K562 (cell line): ENCODE measurements at regions not wholly inside any gene's neighbourhood (a gene's known extent, or its start where the extent isn't known, plus 50 kb on each side); places are given as distances from the start of the nearest gene placed in this dataset.

ENCODE experiments used
- FOXA3 ChIP-seq, 2 experiments: fragments of 450-650 bp in 1 of 2; sonication (generic) in 1 of 2; formaldehyde crosslinking; IDR thresholded peaks in 1 of 2; conservative IDR thresholded peaks in 1 of 2; 2 replicates each; pipeline versions ENCODE4 v1.4.0 to v1.8.0; 2020 to 2022; ENCODE audit warnings: mild to moderate bottlenecking in 2 of 2, missing genetic modification reagents in 1 of 2
- NFIX ChIP-seq: fragments of 250-450 bp; sonication (Bioruptor Pico); IDR thresholded peaks from 2 replicates; pipeline ENCODE4 v1.4.0; 2020; ENCODE audit warnings: low read depth, mild to moderate bottlenecking, moderate library complexity
- RHOXF2B ChIP-seq: fragments of 250-450 bp; sonication (Bioruptor Pico); conservative IDR thresholded peaks from 2 replicates; pipeline ENCODE4 v1.5.1; 2021
- ZNF146 ChIP-seq: IDR thresholded peaks from one replicate; pipeline ENCODE4 v1.6.1; 2018; ENCODE audit warnings: missing compliant biosample characterization; ENCODE audit not compliant: unreplicated experiment
- ZNF41 ChIP-seq: fragments of 250-450 bp; sonication (Bioruptor Pico); conservative IDR thresholded peaks from 2 replicates; pipeline ENCODE4 v1.4.0; 2020; ENCODE audit warnings: mild to moderate bottlenecking
- TF ChIP-seq, protein P1 (sequence below): fragments of 250-450 bp; sonication (Bioruptor Pico); IDR thresholded peaks from 2 replicates; pipeline ENCODE4 v1.4.0; 2020
- TF ChIP-seq, protein P2 (sequence below), 2 experiments: IDR thresholded peaks in 1 of 2; conservative IDR thresholded peaks in 1 of 2; 2 replicates each; pipeline ENCODE4 v1.6.1; 2016; ENCODE audit warnings: low read depth in 2 of 2, mild to moderate bottlenecking in 1 of 2, missing compliant biosample characterization in 1 of 2, missing genetic modification characterization in 1 of 2, moderate library complexity in 1 of 2
- TF ChIP-seq, protein P3 (sequence below): sonication (generic); formaldehyde crosslinking; IDR thresholded peaks from 2 replicates; pipeline ENCODE4 v1.8.1; 2023; ENCODE audit warnings: mild to moderate bottlenecking, missing genetic modification reagents
- TF ChIP-seq, protein P4 (sequence below): IDR thresholded peaks from 3 replicates; pipeline ENCODE4 v1.6.1; 2011; ENCODE audit warnings: borderline replicate concordance, mild to moderate bottlenecking; ENCODE audit not compliant: insufficient read length, insufficient read depth
- TF ChIP-seq, protein P5 (sequence below), 2 experiments: fragments of 450-650 bp in 1 of 2; sonication (generic) in 1 of 2; formaldehyde crosslinking in 1 of 2; IDR thresholded peaks in 1 of 2; conservative IDR thresholded peaks in 1 of 2; 2 replicates each; pipeline versions ENCODE4 v1.6.1 to v1.8.1; 2016 to 2023; ENCODE audit warnings: mild to moderate bottlenecking in 2 of 2, moderate library complexity in 2 of 2, inconsistent platforms in 1 of 2, missing genetic modification reagents in 1 of 2
- TF ChIP-seq, protein P6 (sequence below): fragments of 450-650 bp; IDR thresholded peaks from 2 replicates; pipeline ENCODE4 v1.7.0; 2016; ENCODE audit warnings: borderline replicate concordance
- TF ChIP-seq, protein P7 (sequence below): fragments of 250-450 bp; sonication (Bioruptor Pico); IDR thresholded peaks from 2 replicates; pipeline ENCODE4 v1.4.0; 2020; ENCODE audit warnings: borderline replicate concordance

DNA sequence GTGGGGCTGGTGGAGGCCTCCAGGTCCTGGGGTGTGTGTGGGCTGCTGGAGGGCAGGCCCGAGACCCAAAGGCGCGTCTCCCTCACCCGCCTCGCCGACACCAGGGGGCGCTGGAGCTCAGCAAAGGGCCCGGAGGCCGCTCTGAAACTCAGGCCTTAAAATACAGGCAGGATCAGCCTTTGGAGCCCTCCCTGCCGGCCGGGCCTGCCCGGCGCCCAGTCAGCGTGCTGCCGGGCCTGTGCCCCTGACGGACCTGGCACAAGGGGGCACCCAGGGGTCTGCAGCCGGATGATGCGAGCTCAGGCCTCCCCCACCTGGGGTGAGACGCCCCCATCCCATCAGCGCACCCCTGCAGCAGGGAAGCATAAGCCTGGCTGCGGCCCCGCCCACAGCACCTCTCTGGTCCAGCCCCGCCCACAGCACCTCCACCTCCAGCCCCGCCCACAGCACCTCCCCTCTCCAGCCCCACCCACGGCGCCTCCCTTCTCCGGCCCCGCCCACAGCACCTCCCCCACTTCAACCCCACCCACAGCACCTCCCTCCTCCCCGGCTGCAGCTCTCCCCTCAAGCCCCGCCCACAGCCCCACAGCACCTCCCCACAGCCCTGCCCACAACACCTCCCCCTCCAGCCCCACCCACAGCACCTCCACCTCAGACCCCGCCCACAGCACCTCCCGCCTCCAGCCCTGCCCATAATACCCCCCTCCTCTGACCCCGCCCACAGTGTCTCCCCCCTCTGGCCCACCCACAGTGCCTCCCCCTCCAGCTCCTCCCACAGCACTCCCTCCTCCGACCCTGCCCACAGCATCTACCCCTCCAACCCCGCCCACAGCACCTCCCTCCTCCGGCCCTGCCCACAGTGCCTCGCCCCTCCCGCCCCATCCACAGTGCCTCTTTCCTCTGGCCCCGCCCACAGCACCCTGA lies 92.8 kb upstream of the OTOS start (continued):
- TF ChIP-seq, protein P1, sequence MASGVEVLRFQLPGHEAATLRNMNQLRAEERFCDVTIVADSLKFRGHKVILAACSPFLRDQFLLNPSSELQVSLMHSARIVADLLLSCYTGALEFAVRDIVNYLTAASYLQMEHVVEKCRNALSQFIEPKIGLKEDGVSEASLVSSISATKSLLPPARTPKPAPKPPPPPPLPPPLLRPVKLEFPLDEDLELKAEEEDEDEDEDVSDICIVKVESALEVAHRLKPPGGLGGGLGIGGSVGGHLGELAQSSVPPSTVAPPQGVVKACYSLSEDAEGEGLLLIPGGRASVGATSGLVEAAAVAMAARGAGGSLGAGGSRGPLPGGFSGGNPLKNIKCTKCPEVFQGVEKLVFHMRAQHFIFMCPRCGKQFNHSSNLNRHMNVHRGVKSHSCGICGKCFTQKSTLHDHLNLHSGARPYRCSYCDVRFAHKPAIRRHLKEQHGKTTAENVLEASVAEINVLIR (CRISPR knock-in tag): no peak
- TF ChIP-seq ZNF41 (CRISPR knock-in tag) (no peak), FOXA3 (CRISPR knock-in tag; conservative IDR thresholded peaks at IDR 0.05 in 1 of 2, IDR thresholded peaks at IDR 0.05 in 1 of 2) (no peak), NFIX (CRISPR knock-in tag) (no peak), ZNF146 (CRISPR knock-in tag) (no peak), RHOXF2B (CRISPR knock-in tag) (no peak)
- TF ChIP-seq, protein P2, sequence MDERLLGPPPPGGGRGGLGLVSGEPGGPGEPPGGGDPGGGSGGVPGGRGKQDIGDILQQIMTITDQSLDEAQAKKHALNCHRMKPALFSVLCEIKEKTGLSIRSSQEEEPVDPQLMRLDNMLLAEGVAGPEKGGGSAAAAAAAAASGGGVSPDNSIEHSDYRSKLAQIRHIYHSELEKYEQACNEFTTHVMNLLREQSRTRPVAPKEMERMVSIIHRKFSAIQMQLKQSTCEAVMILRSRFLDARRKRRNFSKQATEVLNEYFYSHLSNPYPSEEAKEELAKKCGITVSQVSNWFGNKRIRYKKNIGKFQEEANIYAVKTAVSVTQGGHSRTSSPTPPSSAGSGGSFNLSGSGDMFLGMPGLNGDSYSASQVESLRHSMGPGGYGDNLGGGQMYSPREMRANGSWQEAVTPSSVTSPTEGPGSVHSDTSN (CRISPR knock-in tag; IDR thresholded peaks at IDR 0.05; ENCODE audit: low read depth): no peak
- TF ChIP-seq, protein P2 (tag; conservative IDR thresholded peaks at IDR 0.05; ENCODE audit: low read depth): no peak
- TF ChIP-seq, protein P3, sequence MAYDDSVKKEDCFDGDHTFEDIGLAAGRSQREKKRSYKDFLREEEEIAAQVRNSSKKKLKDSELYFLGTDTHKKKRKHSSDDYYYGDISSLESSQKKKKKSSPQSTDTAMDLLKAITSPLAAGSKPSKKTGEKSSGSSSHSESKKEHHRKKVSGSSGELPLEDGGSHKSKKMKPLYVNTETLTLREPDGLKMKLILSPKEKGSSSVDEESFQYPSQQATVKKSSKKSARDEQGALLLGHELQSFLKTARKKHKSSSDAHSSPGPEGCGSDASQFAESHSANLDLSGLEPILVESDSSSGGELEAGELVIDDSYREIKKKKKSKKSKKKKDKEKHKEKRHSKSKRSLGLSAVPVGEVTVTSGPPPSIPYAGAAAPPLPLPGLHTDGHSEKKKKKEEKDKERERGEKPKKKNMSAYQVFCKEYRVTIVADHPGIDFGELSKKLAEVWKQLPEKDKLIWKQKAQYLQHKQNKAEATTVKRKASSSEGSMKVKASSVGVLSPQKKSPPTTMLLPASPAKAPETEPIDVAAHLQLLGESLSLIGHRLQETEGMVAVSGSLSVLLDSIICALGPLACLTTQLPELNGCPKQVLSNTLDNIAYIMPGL (CRISPR knock-in tag): no peak
- TF ChIP-seq, protein P4, sequence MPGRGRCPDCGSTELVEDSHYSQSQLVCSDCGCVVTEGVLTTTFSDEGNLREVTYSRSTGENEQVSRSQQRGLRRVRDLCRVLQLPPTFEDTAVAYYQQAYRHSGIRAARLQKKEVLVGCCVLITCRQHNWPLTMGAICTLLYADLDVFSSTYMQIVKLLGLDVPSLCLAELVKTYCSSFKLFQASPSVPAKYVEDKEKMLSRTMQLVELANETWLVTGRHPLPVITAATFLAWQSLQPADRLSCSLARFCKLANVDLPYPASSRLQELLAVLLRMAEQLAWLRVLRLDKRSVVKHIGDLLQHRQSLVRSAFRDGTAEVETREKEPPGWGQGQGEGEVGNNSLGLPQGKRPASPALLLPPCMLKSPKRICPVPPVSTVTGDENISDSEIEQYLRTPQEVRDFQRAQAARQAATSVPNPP: no peak
- TF ChIP-seq, protein P5, sequence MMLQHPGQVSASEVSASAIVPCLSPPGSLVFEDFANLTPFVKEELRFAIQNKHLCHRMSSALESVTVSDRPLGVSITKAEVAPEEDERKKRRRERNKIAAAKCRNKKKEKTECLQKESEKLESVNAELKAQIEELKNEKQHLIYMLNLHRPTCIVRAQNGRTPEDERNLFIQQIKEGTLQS (IDR thresholded peaks at IDR 0.05): no peak
- TF ChIP-seq, protein P5 (CRISPR knock-in tag; conservative IDR thresholded peaks at IDR 0.05): no peak
- TF ChIP-seq, protein P6, sequence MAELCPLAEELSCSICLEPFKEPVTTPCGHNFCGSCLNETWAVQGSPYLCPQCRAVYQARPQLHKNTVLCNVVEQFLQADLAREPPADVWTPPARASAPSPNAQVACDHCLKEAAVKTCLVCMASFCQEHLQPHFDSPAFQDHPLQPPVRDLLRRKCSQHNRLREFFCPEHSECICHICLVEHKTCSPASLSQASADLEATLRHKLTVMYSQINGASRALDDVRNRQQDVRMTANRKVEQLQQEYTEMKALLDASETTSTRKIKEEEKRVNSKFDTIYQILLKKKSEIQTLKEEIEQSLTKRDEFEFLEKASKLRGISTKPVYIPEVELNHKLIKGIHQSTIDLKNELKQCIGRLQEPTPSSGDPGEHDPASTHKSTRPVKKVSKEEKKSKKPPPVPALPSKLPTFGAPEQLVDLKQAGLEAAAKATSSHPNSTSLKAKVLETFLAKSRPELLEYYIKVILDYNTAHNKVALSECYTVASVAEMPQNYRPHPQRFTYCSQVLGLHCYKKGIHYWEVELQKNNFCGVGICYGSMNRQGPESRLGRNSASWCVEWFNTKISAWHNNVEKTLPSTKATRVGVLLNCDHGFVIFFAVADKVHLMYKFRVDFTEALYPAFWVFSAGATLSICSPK: no peak
- TF ChIP-seq, protein P7, sequence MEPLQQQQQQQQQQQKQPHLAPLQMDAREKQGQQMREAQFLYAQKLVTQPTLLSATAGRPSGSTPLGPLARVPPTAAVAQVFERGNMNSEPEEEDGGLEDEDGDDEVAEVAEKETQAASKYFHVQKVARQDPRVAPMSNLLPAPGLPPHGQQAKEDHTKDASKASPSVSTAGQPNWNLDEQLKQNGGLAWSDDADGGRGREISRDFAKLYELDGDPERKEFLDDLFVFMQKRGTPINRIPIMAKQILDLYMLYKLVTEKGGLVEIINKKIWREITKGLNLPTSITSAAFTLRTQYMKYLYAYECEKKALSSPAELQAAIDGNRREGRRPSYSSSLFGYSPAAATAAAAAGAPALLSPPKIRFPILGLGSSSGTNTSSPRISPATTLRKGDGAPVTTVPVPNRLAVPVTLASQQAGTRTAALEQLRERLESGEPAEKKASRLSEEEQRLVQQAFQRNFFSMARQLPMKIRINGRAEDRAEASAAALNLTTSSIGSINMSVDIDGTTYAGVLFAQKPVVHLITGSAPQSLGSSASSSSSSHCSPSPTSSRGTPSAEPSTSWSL (CRISPR knock-in tag): no peak
